GM19468 (cell line): ENCODE measurements at regions not wholly inside any gene's neighbourhood (a gene's known extent, or its start where the extent isn't known, plus 50 kb on each side); places are given as distances from the start of the nearest gene placed in this dataset.
"Not testable (repeated sequence)": the region's sequence is repeated elsewhere in the genome, so short reads cannot be mapped to it uniquely, and the experiment has no call there.

Experiments
- ATAC-seq: cut with Tn5 transposase; IDR thresholded peaks from one replicate; pipeline ENCODE4 v1.9.1; 2021; ENCODE audit warnings: mild to moderate bottlenecking, moderate library complexity, moderate number of reproducible peaks; ENCODE audit not compliant: unreplicated experiment; ENCODE audit errors: extremely low read depth

DNA sequence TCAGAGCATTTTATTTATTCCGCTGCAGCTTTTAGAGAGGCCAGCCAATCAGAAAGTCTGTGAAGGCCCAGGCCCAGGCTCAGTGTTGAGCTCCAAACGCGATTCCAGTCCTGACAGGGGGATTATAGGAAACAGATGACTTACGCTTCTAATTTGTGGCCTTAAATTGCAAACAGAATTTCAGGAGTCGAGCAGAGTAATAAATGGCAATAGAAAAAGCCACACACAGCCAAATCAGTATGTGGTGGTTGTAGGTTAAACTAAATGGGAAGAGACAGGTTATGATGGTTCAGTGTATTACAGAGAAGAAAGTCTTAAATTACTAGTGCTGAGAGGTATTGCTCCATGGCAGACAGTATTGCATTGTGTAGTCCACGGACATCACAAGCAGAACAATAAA lies 131.0 kb upstream of the ZEB2 start:
- no peak for ATAC-seq

DNA sequence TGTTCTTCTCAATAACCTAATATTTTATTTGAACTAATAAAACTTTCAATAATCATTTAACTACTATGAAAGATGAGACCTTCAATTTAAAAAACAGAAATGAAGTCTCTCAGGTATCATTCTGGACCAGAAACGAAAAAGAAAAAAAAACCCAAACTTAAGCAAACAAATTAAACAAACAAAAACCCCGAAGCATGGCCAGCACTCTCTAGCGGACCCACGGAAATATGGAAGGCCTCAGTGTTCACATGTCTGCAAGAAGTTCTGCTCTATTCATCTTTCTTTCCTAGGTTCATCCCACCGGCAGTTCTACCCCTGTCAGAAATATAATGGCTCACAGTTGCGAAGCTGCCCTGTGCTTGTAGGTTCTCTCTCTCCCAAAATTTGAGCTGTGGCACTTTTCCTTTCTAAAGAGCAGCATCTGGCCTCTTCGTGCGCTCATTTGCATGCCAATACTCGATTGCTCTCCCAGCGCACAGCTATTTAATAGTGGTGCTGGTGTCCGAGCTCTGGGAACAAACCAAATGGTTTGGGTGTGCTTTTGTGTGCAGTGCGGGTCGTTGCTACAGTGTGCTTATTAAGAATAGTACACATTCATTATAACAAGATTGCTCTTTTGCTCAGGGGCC lies 129.0 kb upstream of the ZEB2 start:
- ATAC-seq = no peak

DNA sequence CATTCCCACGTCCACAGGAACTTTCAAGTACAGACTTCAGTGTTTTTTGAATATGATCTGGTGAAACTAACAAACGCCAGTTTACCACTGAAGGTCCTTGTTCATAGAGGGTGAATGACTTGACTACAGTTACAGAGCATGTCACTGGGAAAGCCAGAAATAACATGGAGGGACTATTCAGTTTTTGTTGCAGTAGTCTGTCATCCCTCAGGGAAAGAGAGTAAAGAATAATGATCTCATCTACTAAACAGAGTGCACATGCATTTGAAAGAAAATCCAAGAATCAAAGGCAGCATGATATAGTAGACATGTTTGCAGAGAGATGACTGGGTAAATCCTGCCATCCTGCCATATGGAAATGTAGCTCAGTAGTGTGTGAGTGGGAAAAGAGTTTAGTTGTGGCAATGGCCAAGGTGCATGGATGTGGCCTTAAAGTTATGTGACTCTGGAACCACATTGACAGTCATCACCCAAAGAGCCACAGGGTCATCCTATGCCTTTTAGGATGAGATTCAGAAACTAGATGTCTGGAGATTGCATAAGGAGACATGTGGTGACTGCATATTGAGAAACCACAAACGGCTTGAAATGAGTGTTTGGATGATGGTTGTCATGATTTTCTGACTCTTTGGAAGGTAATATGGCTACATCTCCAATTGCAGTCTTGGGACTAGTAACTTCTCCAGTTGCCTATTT lies 125.3 kb upstream of the ZEB2 start:
- no peak for ATAC-seq

DNA sequence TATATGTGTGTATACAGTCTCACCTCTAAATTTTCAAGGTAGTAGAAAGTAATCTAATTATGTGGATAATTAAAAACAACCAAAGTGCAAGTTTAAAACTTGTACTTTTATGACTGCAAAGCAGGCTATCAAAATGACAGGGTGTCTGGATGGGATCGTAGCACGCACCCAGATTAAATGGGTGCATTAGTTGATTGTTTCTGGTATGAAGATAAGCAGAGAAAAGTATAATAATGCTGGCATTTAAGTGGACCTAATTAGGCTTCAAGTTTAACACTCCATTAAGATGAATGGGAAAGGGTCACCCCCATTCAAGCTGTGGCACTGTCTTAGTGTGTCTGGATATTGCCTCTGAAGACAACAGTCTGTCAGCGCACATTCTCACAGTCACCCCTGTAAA lies 124.6 kb upstream of the ZEB2 start:
- no peak for ATAC-seq

DNA sequence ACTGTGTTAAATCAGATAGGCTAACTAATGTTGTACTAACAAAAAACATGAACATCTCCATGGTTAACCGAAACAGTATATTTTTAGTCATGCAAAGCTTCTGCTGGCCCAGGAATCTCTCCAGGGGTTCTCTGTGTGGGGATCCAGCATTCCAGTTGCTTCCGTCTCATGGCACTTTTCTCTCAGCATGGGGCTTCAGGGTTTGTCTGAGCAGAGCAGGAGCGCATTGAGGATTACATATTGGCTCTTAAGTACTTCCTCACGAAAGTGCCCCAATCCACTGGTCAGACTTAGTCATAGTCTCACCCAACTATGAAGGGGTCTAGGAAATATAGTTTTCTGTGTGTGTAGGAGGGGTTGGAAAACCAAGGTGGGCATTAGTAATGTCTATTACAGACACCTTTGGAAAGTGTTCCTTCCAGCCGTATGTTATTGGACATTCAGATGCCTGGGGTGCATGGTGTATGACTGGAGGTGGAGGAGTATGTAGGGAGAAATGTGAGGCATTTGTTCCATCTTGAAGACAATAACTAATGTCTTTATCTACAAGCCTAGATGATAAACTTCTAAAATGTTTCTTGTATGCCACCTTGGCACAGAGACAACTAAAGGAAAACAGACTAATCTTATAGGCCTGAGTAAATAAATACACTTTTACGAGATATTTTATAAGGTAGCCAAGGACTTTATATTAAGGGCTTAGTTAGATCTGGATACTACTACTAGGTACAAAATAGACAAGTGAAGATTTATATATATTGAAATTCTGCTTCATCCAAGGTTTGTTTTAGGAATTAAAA lies 123.8 kb upstream of the ZEB2 start:
- ATAC-seq = no peak

DNA sequence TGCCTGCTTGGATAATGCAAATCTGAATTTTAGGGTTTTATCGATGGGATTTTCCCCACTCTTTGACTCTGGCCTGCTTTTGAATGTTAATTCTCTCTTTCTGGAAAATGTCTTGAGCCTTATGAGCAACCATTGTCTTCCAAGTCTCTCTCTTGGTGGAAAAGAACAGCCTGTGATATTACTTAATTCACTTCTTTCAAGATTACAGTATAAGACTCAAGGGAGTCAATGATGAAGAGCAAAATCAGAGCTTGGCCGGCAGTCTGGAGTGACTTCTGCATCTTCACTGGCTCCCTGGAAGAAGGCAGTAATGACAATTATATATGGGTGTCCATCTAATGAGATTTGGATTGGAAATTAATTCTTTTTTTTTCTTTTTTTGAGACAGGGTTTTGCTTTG lies 122.9 kb upstream of the ZEB2 start:
- no peak for ATAC-seq

DNA sequence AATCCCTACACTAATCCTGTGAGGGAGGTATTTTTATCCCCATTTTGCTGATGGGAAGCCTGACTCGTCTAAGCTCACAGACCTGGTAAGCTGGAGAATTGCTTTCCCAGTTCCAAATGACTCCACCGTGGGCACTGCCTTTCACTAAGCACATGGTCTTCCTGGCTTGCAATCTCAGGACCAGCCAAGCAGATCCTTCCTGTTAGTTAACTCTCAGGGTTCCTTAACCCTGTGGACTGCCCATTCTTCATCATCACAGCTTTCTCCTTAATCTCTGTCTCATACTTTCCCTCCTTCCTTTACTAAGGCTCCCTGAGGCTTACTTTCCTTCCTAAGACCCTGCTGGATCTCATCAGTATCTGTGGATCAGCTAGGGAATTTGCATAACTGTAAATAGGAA lies 122.2 kb upstream of the ZEB2 start:
- ATAC-seq = no peak

DNA sequence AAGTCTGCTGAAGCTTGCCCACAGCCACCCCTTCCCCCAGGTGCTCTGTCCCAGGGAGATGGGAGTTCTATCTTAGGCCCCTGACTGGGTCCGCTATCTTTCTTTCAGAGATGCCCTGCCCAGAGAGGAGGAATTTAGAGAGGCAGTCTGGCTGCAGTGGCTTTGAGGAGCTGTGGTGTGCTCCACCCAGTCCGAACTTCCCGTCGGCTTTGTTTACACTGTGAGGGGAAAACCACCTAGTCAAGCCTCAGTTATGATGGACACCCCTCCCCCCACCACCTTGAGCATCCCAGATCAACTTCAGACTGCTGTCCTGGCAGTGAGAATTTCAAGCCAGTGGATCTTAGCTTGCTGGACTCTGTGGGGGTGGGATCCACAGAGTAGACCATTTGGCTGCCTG lies 118.3 kb upstream of the ZEB2 start:
- ATAC-seq = not testable (repeated sequence)

DNA sequence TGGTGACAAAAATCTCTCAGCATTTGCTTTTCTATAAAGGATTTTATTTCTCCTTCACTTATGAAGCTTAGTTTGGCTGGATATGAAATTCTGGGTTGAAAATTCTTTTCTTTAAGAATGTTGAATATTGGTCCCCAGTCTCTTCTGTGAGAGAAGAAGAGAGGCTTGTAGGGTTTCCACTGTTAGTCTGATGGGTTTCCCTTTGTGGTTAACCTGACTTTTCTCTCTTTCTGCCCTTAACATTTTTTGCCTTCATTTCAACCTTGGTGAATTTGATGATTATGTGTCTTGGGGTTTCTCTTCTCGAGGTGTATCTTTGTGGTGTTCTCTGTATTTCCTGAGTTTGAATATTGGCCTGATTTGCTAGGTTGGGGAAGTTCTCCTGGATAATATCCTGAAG lies 116.9 kb upstream of the ZEB2 start:
- not testable (repeated sequence) for ATAC-seq

DNA sequence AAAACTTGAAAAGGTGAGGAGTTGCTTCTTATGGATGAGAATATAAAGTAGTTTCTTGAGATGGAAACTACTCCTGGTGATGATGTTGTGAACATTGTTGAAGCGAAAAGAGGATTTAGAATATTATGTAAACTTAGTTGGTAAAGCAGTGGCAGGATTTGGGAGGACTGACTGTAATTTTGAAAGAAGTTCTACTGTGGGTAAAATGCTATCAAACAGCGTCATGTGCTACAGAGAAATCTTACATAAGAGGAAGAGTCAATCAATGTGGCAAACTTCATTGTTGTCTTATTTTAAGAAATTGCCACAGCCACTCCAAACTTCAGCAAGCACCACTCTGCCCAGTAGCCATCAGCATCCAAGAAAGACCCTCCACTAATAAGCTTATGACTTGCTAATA lies 112.9 kb upstream of the ZEB2 start:
- no peak for ATAC-seq

DNA sequence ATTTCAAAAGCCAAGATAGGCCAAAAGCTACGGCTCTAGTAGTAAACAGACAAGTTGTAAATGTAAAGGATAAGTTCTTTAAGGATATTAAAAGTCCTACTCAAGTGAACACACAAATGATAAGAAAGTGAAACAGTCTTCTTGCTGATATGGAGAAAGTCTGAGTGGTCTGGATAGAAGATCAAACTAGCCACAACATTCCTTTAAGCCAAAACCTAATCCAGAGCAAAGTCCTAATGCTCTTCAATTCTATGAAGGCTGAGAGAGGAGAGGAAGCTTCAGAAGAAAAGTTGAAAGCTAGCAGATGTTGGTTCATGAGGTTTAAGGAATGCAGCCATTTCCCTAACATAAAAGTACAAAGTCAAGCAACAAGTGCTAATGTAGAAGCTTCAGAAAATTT lies 111.7 kb upstream of the ZEB2 start:
- no peak for ATAC-seq

DNA sequence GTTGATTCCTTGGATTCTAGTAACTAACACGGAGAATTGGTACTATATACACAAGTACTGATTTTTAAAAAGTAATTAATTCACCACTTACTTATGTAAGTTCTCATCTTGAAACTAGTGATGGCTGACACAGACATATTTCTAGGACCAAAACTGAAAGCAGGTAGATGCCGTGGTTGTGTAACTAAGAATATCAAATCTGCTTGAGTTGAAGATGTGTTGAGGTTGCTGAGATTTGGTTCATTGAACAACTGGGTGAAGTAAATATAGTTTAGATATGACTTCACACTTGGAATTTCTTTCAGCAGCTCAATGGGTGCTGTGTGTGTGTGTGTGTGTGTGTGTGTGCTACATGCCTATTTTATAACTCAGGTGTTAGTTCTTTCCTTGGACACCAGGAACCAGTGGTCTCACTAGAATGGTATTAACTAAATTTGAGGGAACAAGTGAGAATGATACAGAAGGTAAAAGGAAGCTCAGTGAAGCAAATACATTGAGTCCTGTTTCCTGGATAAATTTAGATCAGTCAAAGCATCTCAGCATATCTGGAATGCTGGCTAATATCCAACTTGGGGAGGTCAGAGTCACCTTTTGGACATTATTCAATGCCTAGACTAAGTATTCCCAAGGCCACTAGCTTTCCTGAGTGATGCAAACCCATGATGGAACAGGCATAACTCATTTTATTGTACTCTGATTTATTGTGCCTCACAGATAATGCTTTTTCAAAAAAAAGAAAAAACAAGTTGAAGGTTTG lies 110.7 kb upstream of the ZEB2 start:
- peak; percentile 81 for ATAC-seq

DNA sequence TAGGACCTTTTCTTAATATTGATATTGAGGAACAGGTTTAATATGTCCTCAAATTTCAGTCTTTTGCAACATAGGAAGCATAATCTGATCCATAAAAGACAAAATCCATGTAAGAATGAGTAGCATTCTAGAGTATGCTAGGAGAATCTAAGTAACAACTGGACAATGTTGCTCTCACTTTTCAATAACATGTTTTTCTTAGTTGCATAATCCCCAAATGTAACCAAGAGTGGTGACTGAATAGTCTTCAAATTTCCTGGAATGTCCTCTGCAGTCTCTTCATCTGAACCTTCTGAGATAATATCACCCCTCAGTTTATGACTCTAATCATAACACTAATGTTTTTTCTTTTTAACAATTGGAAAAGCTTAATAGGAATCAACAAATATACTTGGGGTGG lies 110.0 kb upstream of the ZEB2 start:
- no peak for ATAC-seq

DNA sequence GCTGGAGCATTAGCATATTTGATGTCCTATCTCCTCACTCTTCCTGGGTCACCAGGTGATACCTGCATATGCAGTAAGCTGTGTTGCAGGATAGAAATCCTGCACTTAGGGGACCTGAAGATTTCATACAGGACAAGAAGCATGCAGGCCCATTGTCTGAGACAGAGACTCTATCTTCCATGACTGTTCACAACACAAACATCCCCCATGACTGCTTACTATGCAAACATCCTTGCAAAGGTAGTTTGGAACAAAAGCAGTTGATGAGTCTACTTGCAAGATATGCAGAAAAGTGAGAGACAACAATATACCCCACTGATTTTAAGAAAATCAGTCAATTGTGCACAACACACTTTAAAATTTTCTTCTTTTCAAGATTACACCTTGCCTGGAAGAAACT lies 108.6 kb upstream of the ZEB2 start:
- no peak for ATAC-seq

DNA sequence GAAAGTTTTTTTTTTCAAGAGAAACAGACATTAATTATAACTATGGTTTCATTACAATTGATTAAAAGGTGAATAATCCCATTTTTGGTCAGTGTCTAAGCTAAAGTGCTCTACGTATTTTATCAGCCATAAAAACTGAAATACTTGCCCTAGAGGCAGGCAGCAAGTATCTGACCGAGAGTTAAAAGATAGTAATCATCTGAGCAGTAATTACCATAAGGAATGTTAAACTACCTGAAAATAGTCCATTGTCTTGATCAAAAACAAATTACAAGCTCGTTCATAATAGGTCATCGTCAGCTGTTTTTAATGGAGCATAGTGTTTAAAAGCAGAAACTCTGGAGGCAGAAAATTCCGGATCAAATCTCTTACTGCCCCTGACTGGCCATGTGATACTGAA lies 105.7 kb upstream of the ZEB2 start:
- ATAC-seq = no peak

DNA sequence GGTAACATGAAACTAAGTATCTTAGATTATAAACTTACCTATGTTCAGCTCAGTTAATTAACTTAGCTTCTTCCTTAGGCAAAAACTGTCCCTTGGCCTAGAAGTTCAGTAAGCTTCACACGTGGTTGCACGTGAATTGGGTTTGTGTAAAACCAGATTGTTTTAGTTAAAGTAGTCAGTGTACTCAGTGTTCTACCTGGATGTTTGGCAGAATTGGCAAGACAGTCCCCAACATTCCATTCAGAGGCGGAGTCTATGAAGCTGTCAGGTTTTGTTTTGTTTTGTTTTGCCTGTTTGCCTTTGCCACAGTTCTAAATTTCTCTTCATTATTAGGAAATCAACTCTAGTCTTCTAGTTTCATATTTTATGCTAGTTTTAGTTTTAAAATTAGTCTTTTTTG lies 105.3 kb upstream of the ZEB2 start:
- ATAC-seq = no peak

DNA sequence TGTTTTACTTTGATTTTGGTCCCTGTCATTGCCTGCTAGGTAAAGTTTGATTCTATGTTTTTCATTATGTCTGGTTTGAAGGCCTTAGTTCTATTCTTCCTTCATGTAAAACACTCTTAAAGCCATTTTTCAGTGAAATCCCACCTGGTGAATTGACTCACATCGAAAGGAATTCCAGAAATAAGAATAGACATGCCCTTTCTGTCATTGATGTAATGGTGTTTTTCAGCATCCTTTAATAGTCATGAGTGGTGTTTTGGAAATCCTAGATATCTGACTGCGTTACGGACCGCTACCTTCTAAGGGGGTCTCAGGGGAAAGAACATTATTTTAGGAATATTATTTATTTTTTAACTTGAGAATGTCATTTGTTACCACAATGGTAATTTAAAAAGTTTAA lies 104.5 kb upstream of the ZEB2 start:
- ATAC-seq = no peak

DNA sequence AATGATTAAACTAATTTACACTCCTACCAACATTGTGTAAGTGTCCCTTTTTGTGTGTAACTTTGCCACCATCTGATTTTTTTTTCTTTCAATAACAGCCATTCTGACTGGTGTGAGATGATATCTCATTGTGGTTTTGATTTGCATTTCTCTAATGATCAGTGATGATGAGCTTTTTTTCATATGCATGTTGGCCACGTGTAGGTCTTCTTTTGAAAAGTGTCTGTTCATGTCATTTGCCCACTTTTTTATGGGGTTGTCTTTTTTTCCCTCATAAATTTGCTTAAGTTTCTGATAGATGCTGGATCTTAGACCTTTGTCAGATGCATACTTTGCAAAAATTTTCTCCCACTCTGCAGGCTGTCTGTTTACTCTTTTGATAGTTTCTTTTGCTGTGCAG lies 102.5 kb upstream of the ZEB2 start:
- not testable (repeated sequence) for ATAC-seq

DNA sequence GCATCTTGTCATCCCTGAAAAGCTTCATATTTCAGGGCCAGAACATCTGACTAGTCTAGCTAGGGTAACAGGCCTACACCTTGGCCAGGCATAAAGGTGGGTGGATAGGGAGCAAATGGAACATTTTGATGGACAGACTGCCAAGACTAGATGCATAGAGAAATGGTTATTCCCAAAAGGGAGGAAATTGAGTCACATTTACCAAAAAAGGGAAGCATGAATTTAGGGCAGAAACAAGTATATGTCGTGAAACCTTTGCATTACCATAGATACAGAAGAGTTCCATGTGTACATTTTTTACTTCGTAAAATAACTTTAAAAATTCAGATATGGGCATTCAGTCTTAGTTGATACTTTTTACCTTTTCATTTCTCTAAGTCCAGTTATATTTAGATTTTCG lies 101.3 kb upstream of the ZEB2 start:
- ATAC-seq = no peak

DNA sequence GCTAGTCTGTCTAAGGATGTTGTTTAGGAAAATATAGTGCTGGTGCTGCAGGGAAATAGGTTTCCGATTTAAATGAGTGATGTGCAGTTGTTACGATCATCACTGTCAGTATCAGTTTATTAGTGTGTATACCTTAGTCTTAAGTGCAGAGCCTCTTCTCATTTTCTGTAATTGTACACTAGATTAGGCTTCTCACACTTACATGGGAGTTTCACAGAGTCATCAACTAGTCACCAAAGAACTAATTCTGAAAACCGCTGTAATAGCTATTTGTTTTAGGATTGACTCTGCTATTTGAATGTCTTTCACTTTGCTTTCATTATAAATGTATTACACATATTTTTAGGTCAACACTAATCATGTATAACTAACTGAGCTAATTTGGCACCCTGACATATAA lies 99.8 kb upstream of the ZEB2 start:
- ATAC-seq = no peak

DNA sequence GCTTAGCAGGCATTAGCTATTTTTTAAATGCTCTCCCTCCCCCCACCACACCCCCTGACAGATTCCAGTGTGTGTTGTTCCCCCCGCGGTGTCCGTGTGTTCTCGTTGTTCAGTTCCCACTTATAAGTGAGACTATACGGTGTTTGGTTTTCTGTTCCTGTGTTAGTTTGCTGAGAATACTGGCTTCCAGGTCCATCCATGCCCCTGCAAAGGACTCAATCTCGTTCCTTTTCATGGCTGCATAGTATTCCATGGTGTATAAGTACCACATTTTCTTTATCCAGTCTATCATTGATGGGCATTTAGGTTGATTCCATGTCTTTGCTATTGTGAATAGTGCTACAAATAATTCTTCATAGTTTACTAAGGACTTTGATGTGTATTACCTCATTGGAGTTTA lies 97.3 kb upstream of the ZEB2 start:
- ATAC-seq = not testable (repeated sequence)
